ENCODE measurements at regions not wholly inside any gene's neighbourhood (a gene's known extent, or its start where the extent isn't known, plus 50 kb on each side); places are given as distances from the start of the nearest gene placed in this dataset.
A peak's percentile ranks its signal among the peaks of the same experiment; 100 is the strongest.

DNA sequence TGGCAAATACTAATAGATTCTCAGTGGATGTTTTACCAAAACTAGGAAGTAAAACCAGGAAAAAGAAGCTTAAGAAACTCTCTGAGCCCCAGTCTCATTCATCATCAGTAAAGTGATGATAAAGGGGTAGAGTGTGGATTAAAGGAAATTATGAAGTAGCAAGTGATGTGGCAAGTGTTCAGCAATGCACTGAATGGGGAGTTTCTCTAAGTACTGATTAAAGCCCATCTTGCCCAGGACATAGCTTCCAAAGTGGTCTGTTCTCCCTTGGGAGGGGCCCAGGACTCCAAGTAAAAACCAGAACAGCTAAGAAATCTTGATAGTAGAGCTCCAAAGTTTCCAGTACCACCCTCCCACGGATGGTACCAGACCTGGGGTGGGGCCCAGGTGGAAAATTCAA is 137.3 kb downstream of the WNT5A start:
- DNase-seq (no peak), ATAC-seq (peak in 1 of 2 donors; percentile 61)
- intact Hi-C loops (cut with DNase I), result no loop called here

DNA sequence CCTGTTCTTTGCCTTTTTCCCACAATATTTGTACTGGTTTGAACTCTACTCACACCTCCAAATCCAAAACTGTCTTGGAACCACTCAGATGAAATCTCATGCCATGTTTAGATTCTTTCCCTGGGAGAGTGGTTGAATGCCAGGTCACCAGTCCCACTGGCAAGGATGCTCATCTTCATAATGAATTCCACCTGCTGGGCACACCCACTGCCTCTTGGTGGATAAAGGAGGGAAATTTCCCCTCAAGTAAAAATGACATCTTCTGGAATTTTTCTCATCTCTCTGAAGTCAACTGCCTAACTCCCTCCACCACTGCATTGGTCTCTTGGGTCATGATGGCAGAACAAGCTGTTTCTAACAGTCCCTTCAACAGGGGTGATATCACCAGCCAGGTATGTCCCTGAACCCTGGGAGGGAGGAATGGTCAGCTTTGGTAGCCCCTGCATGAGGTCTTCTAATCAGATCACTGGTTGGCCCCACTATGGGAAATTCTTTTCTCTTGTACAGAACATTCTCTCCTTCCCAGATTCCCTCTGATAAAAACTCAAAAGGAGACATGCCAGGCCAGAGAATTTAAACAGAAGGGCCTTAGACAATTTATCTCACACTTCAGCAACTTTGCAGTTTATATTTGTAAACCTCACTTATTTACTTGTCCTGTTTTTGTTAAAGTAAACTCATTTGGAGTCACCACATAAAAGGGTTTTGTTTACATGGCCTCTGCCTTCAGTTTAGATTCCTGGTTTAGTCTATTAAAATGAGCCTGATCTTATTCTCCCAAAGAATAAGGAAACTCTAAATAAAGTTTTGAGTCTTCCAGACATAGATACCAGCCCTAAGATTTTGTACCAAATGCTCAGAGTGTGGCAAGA is 143.4 kb downstream of the WNT5A start:
- no peak for ATAC-seq
- intact Hi-C loops (cut with DNase I), result no loop called here
- no peak for DNase-seq

DNA sequence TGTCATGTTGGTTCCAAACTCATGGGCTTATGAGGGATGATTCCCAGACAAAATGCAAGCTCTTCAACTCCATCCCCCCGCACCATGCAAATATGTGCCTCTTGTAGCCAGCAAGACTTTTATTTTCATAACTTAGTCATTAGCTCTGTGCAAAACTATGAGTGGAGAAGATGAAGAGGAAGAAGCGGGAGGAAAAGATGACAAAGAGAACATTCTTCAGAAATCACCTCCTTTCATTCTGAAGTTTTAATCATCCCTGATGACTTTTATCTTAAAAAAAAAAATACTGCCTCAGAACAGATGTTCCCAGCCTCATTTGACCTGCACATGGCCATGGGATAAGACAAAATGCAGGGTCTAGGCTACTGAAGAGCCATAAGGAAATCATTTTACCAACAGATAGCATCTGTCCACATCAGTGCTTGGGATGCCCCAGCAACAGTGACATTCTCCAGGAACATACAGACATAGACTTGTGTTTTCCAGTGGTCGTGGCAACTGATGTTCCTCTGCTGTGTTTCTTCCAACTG is 145.5 kb downstream of the WNT5A start:
- no peak for DNase-seq
- ATAC-seq, result no peak
- intact Hi-C loops (cut with DNase I), result no loop called here

DNA sequence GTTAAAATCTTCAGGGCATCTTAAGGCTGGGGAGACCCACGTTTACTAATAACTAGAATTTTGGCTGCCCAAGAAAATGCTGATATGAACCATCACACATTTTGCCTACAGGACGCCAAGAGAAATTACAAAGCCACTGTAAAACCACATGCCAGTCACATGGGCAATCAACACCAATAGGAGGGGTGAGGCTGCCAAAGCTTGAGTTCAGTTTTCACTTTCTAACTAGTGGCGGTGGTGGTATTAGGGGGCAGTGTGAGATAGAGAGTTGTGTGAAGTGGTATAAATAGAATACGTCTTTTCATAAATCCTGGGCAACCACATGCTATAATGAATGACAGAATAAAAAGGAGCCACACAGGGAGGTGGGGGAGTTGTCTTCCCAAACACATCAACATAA is 147.3 kb downstream of the WNT5A start:
- ATAC-seq, result no peak
- DNase-seq, result no peak
- intact Hi-C loops (cut with DNase I), result no loop called here

DNA sequence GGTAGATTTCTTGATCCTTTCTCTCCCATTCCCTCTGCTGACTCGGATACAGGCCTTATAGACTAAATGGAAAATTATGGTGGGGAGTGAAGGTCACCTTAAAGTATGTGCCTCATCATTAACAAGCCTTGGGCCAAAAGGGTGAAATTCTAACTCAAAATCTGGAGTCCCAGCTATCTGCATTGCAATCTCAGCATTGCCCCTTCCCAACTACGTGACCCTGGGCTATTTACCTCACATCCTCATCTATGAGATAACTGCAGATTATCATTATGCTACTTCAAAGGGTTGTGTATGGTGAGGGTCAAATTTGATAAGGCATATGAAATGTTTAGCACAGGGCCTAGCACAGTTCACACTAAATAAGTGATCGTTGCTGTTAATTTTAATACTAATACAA is 147.7 kb downstream of the WNT5A start:
- no peak for ATAC-seq
- intact Hi-C loops (cut with DNase I), result no loop called here

DNA sequence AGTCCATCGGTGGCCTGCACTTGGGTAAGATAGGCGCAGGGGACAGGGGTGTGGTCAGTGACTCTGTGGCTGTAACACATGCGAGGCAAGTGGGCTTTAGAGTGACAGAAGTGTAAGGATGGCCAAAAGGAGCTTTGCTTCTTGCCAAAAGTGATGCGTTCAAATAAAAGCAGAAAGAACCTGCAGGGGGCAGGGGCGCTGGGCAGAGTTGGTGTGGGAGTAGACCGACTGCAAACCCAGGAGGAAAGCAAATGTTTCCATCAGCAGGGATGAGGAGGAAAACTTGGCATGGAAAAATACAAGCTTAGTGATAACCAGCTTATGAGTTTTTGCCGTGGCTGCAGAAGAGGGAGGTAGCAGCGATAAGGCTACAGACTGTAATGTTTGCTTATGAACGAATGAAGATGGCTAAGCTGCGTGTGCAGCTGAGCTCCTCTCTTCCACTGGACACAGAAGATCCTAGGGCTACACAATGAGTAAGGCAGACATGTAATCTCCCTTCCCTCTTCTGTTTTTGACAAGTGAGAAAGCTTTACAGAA is 149.4 kb downstream of the WNT5A start:
- peak in 1 of 2 donors; percentile 79 for ATAC-seq
- DNase-seq, result no peak
- intact Hi-C loops (cut with DNase I), result no loop called here

More for the DNA sequence above, 147.7 kb downstream of the WNT5A start:
- DNase-seq, result no peak

GRCh38 chr3:55333923-55334322 is 153.2 kb downstream of the WNT5A start:
- intact Hi-C loops (cut with DNase I), result no loop called here
- no peak for ATAC-seq

DNA sequence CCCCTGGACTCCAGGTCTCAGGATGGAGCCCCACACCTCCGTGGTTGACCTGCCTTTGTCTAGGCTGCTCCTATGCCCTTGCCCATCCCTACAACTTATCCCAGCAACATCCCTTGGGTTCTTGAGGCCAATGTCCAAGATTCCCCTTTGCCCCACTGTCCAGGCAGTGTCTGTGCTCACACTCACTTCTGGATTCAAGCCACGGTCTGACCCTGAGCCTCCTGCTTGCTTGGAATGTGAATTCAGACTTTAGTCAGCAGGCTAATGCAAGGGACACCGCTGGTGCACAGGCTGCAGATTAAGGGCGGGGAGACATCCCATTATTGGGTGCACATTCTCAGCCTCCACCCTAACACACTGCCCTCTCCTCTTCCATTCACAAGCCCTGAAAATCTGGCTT is 154.1 kb downstream of the WNT5A start:
- no peak for DNase-seq
- no peak for ATAC-seq
- intact Hi-C loops (cut with DNase I), result no loop called here

More at GRCh38 chr3:55333923-55334322, 153.2 kb downstream of the WNT5A start:
- no peak for DNase-seq

GRCh38 chr3:55332176-55332575 is 154.9 kb downstream of the WNT5A start:
- DNase-seq (no peak), ATAC-seq (no peak)
- intact Hi-C loops (cut with DNase I), result no loop called here

DNA sequence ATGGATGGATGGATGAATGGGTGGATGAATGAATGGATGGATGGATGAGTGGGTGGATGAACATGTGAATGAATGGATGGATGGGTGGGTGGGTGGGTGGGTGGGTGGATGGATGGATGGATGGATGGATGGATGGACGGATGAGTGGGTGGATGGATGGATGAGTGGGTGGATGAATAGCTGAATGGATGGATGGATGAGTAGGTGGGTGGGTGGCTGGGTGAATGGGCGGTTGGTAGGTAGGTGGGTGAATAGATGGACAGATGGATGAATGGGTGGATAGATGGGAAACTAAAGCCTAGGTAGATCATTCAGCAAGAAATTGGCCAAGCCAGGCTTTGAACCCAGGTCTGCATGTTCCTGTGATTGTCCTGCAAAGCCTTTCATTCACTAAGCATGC is 155.6 kb downstream of the WNT5A start:
- DNase-seq, result no peak
- intact Hi-C loops (cut with DNase I), result no loop called here
- no peak for ATAC-seq

GRCh38 chr3:55330756-55331155 is 156.3 kb downstream of the WNT5A start:
- no peak for ATAC-seq
- no peak for DNase-seq
- intact Hi-C loops (cut with DNase I), result no loop called here

GRCh38 chr3:55330355-55330754 is 156.8 kb downstream of the WNT5A start:
- ATAC-seq (peak in 1 of 2 donors; percentile 96), DNase-seq (no peak)
- intact Hi-C loops (cut with DNase I), result no loop called here

DNA sequence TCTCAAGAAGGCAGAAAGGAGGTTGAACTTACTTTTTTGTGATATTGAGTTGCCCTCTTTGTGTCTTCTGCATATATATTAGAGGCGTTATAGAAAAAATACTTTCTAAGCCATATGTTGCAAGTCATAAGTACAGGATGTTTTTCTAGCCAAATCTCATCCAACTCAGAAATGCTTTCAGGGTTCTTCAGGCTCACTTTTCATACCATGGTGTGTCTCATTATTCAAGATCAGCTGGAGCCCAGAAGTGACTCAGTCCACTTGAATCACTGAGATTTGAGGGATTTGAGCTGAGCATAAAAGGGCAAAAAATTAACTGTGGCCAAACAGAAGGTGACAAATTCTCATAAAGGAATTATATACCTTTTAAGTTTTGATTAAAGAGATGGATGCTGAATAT is 157.3 kb downstream of the WNT5A start:
- ATAC-seq (peak in 1 of 2 donors; percentile 82), DNase-seq (no peak)
- intact Hi-C loops (cut with DNase I), result no loop called here

GRCh38 chr3:55327131-55327920 is 159.8 kb downstream of the WNT5A start:
- ATAC-seq (no peak), DNase-seq (no peak)
- intact Hi-C loops (cut with DNase I), result no loop called here

DNA sequence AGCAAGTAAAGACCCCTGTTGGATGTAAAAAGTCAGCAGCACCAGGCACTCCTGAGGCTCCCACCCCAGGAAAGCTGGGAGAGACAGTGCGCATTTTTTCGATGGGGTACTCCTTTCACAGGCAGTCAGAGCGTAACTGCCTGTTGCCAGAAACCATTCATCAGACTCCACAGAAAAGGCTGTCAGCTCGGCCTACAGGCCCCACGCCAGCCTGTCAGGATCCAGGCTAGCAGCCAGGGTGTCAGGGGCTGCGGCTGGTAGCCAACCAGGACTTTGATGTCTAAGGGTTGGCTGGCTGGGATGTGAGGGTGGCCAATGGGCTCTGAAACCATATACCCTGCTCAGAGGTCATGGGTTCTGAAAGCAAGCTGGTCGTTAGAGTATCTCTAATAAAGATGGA is 164.5 kb downstream of the WNT5A start:
- no peak for DNase-seq
- intact Hi-C loops (cut with DNase I), result no loop called here
- ATAC-seq, result peak; percentile 68 to 81

DNA sequence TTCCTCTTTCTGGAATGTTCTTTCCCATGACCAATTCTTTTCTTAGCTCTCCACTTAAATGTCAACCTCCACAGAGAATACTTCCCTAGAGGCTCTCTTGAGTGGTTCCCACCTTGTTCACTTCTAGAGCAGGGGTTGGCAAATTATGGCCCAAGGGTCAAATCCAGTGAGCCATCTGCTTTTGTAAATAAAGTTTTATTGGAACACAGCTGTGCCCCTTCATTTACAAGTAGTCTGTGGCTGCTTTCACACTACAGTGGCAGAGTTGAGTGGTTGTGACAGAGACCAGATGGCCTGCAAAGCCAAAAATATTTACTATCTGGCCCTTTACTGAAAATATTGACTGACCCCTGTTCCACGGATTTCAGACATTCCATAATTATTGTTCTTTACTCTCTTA is 166.2 kb downstream of the WNT5A start:
- DNase-seq (no peak), ATAC-seq (no peak)
- intact Hi-C loops (cut with DNase I), result no loop called here

DNA sequence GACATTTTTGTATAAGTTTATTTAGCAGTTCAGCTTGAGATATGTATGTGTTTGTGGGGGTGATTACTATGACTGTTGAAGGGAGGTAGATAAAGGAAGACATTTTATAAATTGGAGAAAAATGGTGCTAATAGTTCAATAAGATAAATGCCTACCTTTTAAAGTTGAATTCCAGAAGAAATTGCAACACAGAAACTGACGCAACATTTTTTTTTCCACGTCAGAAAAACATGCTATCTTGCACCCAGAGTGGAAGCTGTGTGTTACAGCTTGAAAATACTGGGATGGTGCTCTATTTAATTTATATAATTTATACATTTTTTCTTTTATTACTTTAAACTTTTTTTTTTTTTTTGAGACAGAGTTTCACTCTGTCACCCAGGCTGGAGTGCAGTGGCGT is 171.7 kb downstream of the WNT5A start:
- intact Hi-C loops (cut with DNase I), result no loop called here
- DNase-seq (no peak), ATAC-seq (no peak)

GRCh38 chr3:55313666-55314065 is 173.4 kb downstream of the WNT5A start:
- intact Hi-C loops (cut with DNase I), result no loop called here
- no peak for DNase-seq
- no peak for ATAC-seq

DNA sequence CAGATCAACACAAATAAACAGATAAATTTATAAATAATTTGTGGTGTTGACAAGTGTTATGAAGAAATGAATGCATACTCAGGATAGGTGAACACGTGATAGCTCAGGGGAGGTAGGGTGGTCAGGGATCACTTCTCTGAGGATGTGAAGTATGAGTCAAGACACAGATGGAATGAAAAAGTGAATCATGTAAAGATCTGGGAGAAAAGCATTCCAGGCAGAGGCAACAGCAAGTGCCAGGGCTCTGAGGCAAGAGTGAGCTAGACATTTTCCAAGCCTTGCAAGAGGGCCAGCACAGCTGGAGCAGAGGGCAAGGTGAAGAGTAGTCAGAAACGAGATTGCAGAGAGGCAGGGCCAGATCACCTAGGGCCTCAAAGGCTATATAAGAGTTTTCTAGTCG is 177.8 kb downstream of the WNT5A start:
- ATAC-seq (no peak), DNase-seq (no peak)

GRCh38 chr3:55307622-55308021 is 179.5 kb downstream of the WNT5A start:
- no peak for DNase-seq
- intact Hi-C loops (cut with DNase I), result no loop called here
- no peak for ATAC-seq

More for the DNA sequence above, 177.8 kb downstream of the WNT5A start:
- intact Hi-C loops (cut with DNase I), result no loop called here

Measured in left cardiac atrium (tissue), 4 donors.